GM19035 (cell line): ENCODE measurements at regions not wholly inside any gene's neighbourhood (a gene's known extent, or its start where the extent isn't known, plus 50 kb on each side); places are given as distances from the start of the nearest gene placed in this dataset.
A peak's percentile ranks its signal among the peaks of the same experiment; 100 is the strongest.

ENCODE experiments used
- ATAC-seq: cut with Tn5 transposase; IDR thresholded peaks from one replicate; pipeline ENCODE4 v1.9.1; 2021; ENCODE audit not compliant: unreplicated experiment

DNA sequence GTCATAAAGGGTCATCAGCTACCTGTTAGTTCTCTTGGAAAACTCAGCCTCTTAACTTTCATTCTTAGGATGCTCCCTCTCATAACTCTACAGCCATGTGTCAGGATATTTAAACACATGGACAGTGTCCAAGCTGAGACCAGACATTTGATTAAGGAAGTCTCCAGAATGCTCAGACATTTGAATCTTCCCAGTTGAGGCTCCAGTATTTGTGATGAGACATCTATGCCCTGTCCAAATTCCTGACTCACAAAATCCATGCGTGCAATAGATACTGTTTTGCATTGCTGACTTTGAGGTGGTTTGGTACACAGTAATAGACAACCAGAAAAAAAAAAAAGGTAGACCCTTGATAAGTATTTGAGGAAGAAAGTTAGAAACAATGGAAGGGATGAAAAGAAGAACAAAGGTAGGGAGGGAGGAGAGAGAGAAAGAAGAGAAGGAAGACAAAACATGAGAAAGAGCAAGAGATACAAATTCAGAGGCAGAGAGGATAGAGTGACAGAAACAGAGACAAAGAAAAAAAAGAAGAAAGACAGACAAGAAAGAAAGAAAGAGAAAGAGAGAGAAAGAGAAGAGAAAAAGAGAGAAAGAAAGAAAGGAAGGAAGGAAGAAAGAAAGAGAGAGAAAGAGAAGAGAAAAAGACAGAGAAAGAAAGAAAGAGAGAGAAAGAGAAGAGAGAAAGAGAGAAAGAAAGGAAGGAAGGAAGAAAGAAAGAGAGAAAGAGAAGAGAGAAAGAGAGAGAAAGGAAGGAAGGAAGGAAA lies 275.5 kb upstream of the PRMT6 start:
- ATAC-seq: no peak

DNA sequence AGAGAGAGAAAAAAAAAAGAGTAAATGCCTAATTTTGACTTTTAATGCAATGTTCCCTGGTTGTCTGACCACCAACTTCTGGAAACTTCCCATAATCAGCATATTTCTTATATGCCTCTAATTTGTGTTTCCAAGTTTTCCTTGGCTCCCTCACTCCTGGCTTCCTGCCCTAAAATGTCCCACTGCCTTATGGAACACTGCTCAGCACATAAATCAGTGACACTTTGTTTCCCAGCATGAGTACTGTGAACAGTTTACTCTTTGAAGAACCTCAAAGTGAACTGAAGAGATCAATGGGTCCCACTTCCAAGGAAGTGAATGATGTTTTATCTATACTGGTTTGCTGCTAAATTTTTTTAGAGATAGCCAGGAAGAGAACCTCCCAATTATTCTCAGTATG lies 271.3 kb upstream of the PRMT6 start:
- no peak for ATAC-seq

GRCh38 chr1:106787520-106787919 lies 269.0 kb upstream of the PRMT6 start:
- ATAC-seq: no peak

GRCh38 chr1:106789686-106790085 lies 266.8 kb upstream of the PRMT6 start:
- no peak for ATAC-seq

GRCh38 chr1:106791041-106791440 lies 265.4 kb upstream of the PRMT6 start:
- ATAC-seq: no peak

DNA sequence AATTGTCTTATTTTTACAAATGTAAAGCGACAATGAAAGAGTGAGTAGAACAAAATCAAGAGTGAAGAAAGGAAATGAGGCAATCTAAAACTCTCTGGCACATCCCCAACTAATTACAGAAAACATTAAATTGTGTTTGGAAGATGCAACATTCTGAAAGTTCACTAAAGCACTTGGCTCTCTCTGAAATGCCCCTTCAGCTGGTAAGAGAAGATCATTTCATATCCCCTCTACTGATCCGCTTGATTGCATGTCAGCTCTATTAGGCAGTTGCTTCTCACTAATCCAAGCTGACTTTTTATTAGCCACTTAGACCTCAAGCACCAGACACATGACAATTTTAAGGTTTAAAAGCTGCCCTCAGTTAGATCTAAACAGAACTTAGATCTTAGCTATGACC lies 262.8 kb upstream of the PRMT6 start:
- ATAC-seq: no peak

GRCh38 chr1:106798991-106799390 lies 257.5 kb upstream of the PRMT6 start:
- ATAC-seq: no peak

- ATAC-seq: no peak
Observed at GRCh38 chr1:106802181-106802580, 254.3 kb upstream of the PRMT6 start.

DNA sequence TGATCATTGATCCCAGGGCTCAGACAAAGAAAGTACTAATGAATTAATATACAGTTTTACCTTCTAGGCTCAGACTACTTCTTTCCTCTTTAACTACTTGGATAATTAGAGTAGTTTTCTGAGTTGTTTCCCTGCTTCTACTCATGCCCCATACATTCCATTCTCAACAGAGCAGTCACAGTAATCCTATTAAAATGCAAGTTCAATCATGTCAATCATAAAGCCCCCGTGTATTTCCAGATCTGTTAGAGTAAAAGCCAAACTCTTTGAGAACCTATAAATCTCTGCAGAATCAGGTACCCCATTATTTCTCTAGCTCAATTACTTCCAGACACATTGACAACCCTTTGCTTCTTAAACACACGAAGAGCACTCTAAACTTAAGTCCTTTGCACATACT lies 242.1 kb upstream of the PRMT6 start:
- ATAC-seq: no peak

- ATAC-seq: no peak
Observed at GRCh38 chr1:106817575-106817974, 238.9 kb upstream of the PRMT6 start.

- ATAC-seq: no peak
Observed at GRCh38 chr1:106831511-106831910, 225.0 kb upstream of the PRMT6 start.

- ATAC-seq: no peak
Observed at GRCh38 chr1:106836708-106837107, 219.8 kb upstream of the PRMT6 start.

DNA sequence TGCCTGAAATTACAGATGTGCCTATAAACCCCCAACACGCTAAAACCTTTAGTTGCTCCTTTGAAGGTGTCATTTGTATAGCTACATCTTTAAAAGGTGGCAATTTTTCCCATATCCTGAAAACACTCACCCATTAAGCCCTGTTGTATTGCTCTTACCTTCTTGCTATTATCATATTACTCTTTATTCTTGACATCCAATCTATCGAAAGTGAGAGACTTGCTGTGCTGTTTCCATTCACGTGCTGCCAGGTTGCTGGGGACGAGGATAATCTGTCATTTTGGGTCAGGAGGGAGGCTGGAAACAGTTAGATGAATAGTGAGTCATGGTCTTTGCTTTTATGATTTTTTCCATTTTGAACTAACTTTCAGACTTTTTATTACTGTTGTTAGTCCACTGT lies 213.0 kb upstream of the PRMT6 start:
- ATAC-seq: no peak

DNA sequence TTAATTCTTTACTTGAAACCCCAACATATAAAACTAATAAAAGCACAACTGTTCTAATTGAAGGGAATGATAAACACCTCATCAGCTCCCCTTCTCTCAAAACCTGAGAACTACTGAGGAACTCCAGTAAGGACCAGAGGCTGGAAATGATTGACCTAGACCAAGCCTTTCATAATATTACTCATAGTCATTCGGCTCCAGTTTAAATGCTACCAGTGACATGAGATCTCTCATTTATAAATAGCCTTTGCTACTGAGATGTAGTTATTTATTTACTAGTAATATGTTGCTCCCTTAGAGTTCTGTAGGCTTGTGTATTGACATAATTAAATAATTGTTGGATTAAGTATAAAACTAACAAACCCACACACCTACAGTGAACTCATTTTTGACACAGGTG lies 209.8 kb upstream of the PRMT6 start:
- ATAC-seq: peak; percentile 60

DNA sequence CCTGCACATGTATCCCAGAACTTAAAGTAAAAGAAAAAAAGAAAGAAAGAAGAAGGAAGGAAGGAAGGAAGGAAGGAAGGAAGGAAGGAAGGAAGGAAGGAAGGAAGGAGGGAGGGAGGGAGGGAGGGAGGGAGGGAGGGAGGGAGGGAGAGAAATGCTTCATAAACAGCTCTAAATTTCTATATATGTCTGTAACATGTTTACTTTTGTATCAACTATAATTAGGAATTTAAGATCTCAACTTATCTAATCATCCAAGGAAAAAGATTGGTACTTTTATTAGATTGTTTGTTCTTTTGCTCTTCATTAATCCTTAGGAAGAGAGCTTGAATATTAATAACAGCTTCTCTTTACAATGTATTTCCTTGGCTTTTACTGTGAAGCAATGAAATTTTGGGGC lies 195.4 kb upstream of the PRMT6 start:
- ATAC-seq: no peak

DNA sequence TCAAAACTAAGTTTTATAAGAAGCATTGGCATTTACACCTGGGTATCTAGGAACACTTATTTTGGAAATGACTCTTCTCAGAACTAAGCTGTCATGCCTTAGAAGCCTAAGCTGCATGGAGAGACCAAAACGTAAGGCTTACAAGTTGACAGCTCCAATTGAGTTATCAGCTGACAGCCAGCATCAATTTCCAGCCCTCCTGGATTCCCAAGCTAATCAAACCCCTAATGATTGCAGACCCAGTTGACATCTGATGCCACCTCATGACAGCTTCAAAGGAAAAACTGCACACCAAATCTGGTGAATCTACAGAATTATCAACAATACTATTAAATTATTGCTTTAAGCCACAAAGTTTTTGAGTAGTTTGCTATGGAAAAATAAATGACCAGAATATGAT lies 187.6 kb upstream of the PRMT6 start:
- no peak for ATAC-seq

DNA sequence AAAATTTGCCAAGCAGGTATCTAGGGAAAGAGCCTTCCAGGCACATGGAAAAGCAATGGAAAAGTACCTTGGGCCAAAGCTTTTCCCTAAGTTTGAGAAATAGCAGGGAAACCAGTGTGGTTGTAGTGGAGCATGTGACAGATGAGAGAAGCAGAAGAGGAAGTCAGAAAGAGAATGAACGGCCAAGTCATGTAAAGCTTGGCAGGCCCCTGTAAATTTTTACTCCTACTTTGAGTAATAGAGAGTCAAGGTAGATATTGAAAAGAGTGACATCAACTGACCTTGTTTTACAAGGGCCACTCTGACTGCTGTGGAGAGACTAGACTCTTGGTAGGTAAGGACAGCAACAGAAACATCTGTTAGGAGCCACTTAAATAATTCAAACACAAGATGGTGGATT lies 180.9 kb upstream of the PRMT6 start:
- no peak for ATAC-seq

DNA sequence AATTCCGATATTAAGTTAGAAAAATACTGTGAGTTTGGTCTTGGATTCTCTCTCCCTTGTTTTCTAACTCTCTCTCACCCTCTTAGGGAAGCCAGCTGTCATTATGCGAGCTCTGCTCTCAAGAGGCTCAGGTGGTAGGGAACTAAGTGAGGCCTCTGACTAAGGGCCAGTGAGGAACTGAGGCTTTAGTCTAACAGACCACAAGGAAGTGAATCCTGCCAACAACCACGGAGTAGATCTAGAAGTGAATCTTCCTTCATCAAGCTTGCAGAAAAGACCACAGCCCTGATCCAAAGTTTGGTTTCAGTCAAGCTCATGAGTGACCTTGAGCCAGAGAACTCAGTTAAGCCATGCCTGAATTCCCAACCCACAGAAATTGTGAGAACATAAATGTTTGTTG lies 180.1 kb upstream of the PRMT6 start:
- no peak for ATAC-seq

GRCh38 chr1:106879538-106879937 lies 176.9 kb upstream of the PRMT6 start:
- ATAC-seq: no peak

DNA sequence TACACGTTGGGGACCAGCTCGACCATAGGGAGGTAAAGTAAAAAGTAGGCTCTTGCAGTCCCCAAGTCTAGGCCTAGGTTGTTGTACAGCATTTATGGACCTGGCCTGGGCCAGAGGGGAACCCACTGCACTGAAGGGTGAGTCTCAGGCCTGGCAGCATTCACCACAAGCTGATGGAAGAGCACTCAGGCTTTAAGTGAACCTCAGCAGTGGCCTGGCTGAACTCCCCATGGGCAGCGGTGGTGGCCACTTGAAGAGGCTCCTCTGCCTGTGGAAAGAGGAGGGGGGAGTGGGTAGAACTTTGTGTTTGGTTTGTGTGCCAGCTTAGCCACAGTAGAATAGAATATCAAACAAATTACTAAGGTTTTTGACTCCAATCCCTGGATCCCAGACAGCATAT lies 176.2 kb upstream of the PRMT6 start:
- no peak for ATAC-seq

GRCh38 chr1:106883208-106883607 lies 173.3 kb upstream of the PRMT6 start:
- ATAC-seq: no peak

- ATAC-seq: no peak
Observed at GRCh38 chr1:106889059-106889458, 167.4 kb upstream of the PRMT6 start.

DNA sequence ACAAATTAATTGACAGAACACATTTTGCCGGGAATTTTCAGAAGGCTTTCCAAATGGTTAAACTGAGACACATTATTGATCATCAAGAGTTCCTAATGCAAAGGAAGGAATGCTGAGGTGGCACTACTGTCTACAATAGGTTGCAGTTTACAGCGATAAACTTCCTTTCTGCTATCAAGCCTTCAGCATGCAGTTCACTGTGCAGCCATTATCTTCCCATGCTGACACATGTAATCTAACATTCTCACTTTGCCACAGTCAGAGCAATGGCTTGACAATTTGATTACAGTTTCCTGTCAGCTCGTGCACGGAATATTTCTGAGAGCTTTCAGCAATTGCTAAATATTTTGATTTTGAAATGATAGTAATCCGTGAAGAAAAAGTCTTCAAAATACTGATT lies 166.9 kb upstream of the PRMT6 start:
- no peak for ATAC-seq
